ENCODE measurements at regions not wholly inside any gene's neighbourhood (a gene's known extent, or its start where the extent isn't known, plus 50 kb on each side); places are given as distances from the start of the nearest gene placed in this dataset.

- no peak for TF ChIP-seq PBX3 (IDR thresholded peaks at IDR 0.05)
- TF ChIP-seq HOXB13 (CRISPR knock-in tag; IDR thresholded peaks at IDR 0.05; ENCODE audit: low read depth), result no peak
These were observed 68.7 kb upstream of the ARHGEF3 start (continued) for GRCh38 chr3:56870436-56870835.

- Histone ChIP-seq H3K4me2 (no peak overlapping the region), H3K9me3 (no peaks in the 10 kb centered on the region), H3K27ac (no peak overlapping the region), H3K4me3 (no peak overlapping the region), H3K4me1 (no peaks in the 10 kb centered on the region)
- no peak for TF ChIP-seq RNF2 (IDR thresholded peaks at IDR 0.05; ENCODE audit: borderline replicate concordance, low read depth)
- TF ChIP-seq GATA3 (IDR thresholded peaks at IDR 0.05; ENCODE audit: borderline replicate concordance), result no peak
- no peak for TF ChIP-seq FOSL2 (IDR thresholded peaks at IDR 0.05)
- no peak for TF ChIP-seq FOSL2 (CRISPR knock-in tag; IDR thresholded peaks at IDR 0.05)
- no peak for TF ChIP-seq CEBPB (IDR thresholded peaks at IDR 0.05)
- no peak for TF ChIP-seq HDAC2 (IDR thresholded peaks at IDR 0.05)
- no peak for TF ChIP-seq CHD2 (IDR thresholded peaks at IDR 0.05; ENCODE audit: low read length, partially characterized antibody)
- ChIA-PET CTCF (interaction anchor here (0.6 kb wide), 1 partner anchor 167 kb away, joined by 3 read pairs; no protein-coding TSS in a partner anchor), POLR2A (no interaction called here)
- ATAC-seq (no peak), FAIRE-seq (no peak), DNase-seq (ENCODE audit: low read depth in 1 of 2, low spot score in 1 of 2) (no peak)
- WGBS (ENCODE audit: missing lambda C conversion rate), result 79% methylated on average over 6 of the region's 6 CpGs
These were observed 67.6 kb upstream of the ARHGEF3 start for GRCh38 chr3:56869157-56869889.

GRCh38 chr3:56868706-56869105 lies 67.0 kb upstream of the ARHGEF3 start:
- no peak for DNase-seq (ENCODE audit: low read depth in 1 of 2, low spot score in 1 of 2)
- CTCF ChIA-PET, result interaction anchor here (0.6 kb wide), 1 partner anchor 166 kb away, joined by 3 read pairs; no protein-coding TSS in a partner anchor
- POLR2A ChIA-PET, result no interaction called here
- TF ChIP-seq, protein P1, sequence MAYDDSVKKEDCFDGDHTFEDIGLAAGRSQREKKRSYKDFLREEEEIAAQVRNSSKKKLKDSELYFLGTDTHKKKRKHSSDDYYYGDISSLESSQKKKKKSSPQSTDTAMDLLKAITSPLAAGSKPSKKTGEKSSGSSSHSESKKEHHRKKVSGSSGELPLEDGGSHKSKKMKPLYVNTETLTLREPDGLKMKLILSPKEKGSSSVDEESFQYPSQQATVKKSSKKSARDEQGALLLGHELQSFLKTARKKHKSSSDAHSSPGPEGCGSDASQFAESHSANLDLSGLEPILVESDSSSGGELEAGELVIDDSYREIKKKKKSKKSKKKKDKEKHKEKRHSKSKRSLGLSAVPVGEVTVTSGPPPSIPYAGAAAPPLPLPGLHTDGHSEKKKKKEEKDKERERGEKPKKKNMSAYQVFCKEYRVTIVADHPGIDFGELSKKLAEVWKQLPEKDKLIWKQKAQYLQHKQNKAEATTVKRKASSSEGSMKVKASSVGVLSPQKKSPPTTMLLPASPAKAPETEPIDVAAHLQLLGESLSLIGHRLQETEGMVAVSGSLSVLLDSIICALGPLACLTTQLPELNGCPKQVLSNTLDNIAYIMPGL (CRISPR knock-in tag; IDR thresholded peaks at IDR 0.05; ENCODE audit: borderline replicate concordance), result no peak
- TF ChIP-seq BHLHE40 (IDR thresholded peaks at IDR 0.05; ENCODE audit: low read depth, low read length) (no peak), CBX8 (IDR thresholded peaks at IDR 0.05) (no peak), CHD4 (IDR thresholded peaks at IDR 0.05; ENCODE audit: borderline replicate concordance) (no peak), NPAS2 (CRISPR knock-in tag; IDR thresholded peaks at IDR 0.05; ENCODE audit: borderline replicate concordance) (no peak), SREBF2 (IDR thresholded peaks at IDR 0.05) (no peak), EHMT2 (IDR thresholded peaks at IDR 0.05; ENCODE audit: low read depth) (no peak), HOXB5 (CRISPR knock-in tag; IDR thresholded peaks at IDR 0.05) (no peak)
- Histone ChIP-seq H3K27ac (no peak overlapping the region), H3K4me3 (no peak overlapping the region), H3K9me3 (no peaks in the 10 kb centered on the region), H3K4me1 (no peaks in the 10 kb centered on the region), H3K4me2 (no peak overlapping the region)
- no peak for ATAC-seq
- 81% methylated on average over 5 of the region's 5 CpGs for WGBS (ENCODE audit: missing lambda C conversion rate)
- no peak for FAIRE-seq

DNA sequence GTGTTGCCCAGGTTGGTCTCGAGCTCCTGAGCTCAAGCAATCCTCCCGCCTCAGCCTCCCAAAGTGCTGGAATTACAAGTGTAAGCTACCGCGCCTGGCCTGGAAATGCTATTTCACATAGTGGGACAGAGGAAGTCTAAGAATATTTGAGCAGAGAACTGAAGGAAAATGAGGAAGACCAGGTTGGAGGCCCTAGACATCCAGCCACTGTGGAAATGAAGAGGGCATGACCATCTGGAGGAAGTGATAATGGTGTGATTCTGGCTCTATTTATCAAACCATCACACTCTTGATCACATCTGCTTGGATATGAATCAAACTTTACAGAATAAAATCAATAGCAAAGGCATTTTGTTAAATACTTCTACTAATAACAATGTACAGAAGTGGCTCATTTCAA lies 65.9 kb upstream of the ARHGEF3 start:
- POLR2A ChIA-PET, result no interaction called here
- no peaks in the 10 kb centered on the region for H3K9me3 ChIP-seq
- no peak for FAIRE-seq

More for the DNA sequence above, 65.9 kb upstream of the ARHGEF3 start:
- CTCF ChIA-PET, result no interaction called here
- H3K4me2 ChIP-seq, result no peak overlapping the region
- no peak overlapping the region for H3K4me3 ChIP-seq
- TF ChIP-seq TFCP2L1 (CRISPR knock-in tag; IDR thresholded peaks at IDR 0.05) (no peak), RCOR1 (IDR thresholded peaks at IDR 0.05; ENCODE audit: low read depth, low read length) (no peak), FOSL2 (IDR thresholded peaks at IDR 0.05) (no peak), FOSL2 (CRISPR knock-in tag; IDR thresholded peaks at IDR 0.05) (no peak), FOSB (CRISPR knock-in tag; IDR thresholded peaks at IDR 0.05) (no peak), RFX5 (IDR thresholded peaks at IDR 0.05) (no peak), HDAC2 (IDR thresholded peaks at IDR 0.05) (no peak), ZC3H11A (IDR thresholded peaks at IDR 0.05) (no peak), POLR2A (IDR thresholded peaks at IDR 0.05; ENCODE audit: low read length) (no peak), CBX2 (IDR thresholded peaks at IDR 0.05; ENCODE audit: borderline replicate concordance, low read depth) (no peak), RARB (CRISPR knock-in tag; IDR thresholded peaks at IDR 0.05) (no peak)
- no peak for DNase-seq (ENCODE audit: low read depth in 1 of 2, low spot score in 1 of 2)
- H3K4me1 ChIP-seq, result 0 out of 3 replicates have a peak, but pooled peaks cover 2% of the 10 kb centered on the region
- no peak for ATAC-seq
- 94% methylated on average over 4 of the region's 4 CpGs for WGBS (ENCODE audit: missing lambda C conversion rate)
- H3K27ac ChIP-seq, result no peak overlapping the region
